ENCODE measurements at regions not wholly inside any gene's neighbourhood (a gene's known extent, or its start where the extent isn't known, plus 50 kb on each side); places are given as distances from the start of the nearest gene placed in this dataset.

DNA sequence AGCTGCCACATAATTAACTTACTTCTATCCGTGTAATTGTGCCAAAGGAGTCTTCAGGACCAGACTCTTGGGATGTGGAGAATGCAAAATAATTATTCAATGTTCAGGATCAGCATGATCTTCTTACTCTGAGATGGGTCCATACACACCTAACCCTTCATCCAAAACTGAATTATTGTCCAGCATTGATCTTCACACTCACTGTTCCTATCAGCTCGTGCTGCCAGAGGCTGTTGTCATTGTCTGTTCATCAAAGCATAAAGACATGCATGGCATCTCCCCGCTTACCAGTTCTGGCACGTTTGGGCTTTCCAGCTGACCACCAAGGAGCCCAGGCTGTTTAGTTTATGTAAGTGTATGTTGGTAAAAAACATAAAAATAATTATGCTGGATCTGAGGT, 1090.7 kb downstream of the DNAJB9 start:
- TF ChIP-seq EZH2phosphoT487 (IDR thresholded peaks at IDR 0.05; ENCODE audit: low read length) (no peak), EZH2 (optimal IDR thresholded peaks at IDR 0.05; ENCODE audit: low read depth, low read length) (no peak)
- TF ChIP-seq, protein P1, sequence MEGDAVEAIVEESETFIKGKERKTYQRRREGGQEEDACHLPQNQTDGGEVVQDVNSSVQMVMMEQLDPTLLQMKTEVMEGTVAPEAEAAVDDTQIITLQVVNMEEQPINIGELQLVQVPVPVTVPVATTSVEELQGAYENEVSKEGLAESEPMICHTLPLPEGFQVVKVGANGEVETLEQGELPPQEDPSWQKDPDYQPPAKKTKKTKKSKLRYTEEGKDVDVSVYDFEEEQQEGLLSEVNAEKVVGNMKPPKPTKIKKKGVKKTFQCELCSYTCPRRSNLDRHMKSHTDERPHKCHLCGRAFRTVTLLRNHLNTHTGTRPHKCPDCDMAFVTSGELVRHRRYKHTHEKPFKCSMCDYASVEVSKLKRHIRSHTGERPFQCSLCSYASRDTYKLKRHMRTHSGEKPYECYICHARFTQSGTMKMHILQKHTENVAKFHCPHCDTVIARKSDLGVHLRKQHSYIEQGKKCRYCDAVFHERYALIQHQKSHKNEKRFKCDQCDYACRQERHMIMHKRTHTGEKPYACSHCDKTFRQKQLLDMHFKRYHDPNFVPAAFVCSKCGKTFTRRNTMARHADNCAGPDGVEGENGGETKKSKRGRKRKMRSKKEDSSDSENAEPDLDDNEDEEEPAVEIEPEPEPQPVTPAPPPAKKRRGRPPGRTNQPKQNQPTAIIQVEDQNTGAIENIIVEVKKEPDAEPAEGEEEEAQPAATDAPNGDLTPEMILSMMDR (IDR thresholded peaks at IDR 0.05; ENCODE audit: low read length), result no peak

Data from MM.1S (cell line).